ENCODE measurements at regions not wholly inside any gene's neighbourhood (a gene's known extent, or its start where the extent isn't known, plus 50 kb on each side); places are given as distances from the start of the nearest gene placed in this dataset.

- no peaks in the 10 kb centered on the region for H3F3A ChIP-seq (ENCODE audit: low read depth)
- no peaks in the 10 kb centered on the region for H3K9me3 ChIP-seq (ENCODE audit: insufficient read depth, low read depth, low read length)
- no peaks in the 10 kb centered on the region for H3K36me3 ChIP-seq (ENCODE audit: insufficient read depth, low read length)
- H3K4me3 ChIP-seq (ENCODE audit: low read length, poor library complexity, severe bottlenecking) = no peak overlapping the region
- no peaks in the 10 kb centered on the region for H3K4me1 ChIP-seq (ENCODE audit: insufficient read depth, low read length, poor library complexity, severe bottlenecking)
- no peaks in the 10 kb centered on the region for H3K9me2 ChIP-seq (replicated peaks; ENCODE audit: low read depth, low read length)
- H3K79me2 ChIP-seq (ENCODE audit: insufficient read depth, low read length) = no peaks in the 10 kb centered on the region
- no peak for TF ChIP-seq CTCF (conservative IDR thresholded peaks at IDR 0.05; ENCODE audit: low read length)
- TF ChIP-seq EZH2phosphoT487 (IDR thresholded peaks at IDR 0.05; ENCODE audit: borderline replicate concordance) = no peak
- no peaks in the 10 kb centered on the region for H4K20me1 ChIP-seq (ENCODE audit: insufficient read depth, low read length, poor library complexity, severe bottlenecking)
- no peak overlapping the region for H3K4me2 ChIP-seq (ENCODE audit: low read depth, low read length, poor library complexity, severe bottlenecking)
- H3K9ac ChIP-seq (ENCODE audit: low read depth, low read length, poor library complexity, severe bottlenecking) = no peak overlapping the region
- H3K27me3 ChIP-seq (ENCODE audit: insufficient read depth, low read length, poor library complexity, severe bottlenecking) = no peaks in the 10 kb centered on the region
- H2AFZ ChIP-seq (ENCODE audit: low read length) = no peak overlapping the region
Measured at GRCh38 chr18:42339372-42339771, 384.3 kb downstream of the PIK3C3 start.

GRCh38 chr18:42340423-42341009 is 385.5 kb downstream of the PIK3C3 start:
- Histone ChIP-seq H3K4me1 (ENCODE audit: insufficient read depth, low read length, poor library complexity, severe bottlenecking) (no peaks in the 10 kb centered on the region), H3K79me2 (ENCODE audit: insufficient read depth, low read length) (no peaks in the 10 kb centered on the region), H3K4me2 (ENCODE audit: low read depth, low read length, poor library complexity, severe bottlenecking) (no peak overlapping the region), H3K9ac (ENCODE audit: low read depth, low read length, poor library complexity, severe bottlenecking) (no peak overlapping the region), H3K4me3 (ENCODE audit: low read length, poor library complexity, severe bottlenecking) (no peak overlapping the region), H3K27me3 (ENCODE audit: insufficient read depth, low read length, poor library complexity, severe bottlenecking) (no peaks in the 10 kb centered on the region), H4K20me1 (ENCODE audit: insufficient read depth, low read length, poor library complexity, severe bottlenecking) (no peaks in the 10 kb centered on the region), H3K36me3 (ENCODE audit: insufficient read depth, low read length) (no peaks in the 10 kb centered on the region), H3F3A (ENCODE audit: low read depth) (no peaks in the 10 kb centered on the region), H3K9me3 (ENCODE audit: insufficient read depth, low read depth, low read length) (no peaks in the 10 kb centered on the region), H3K9me2 (replicated peaks; ENCODE audit: low read depth, low read length) (no peaks in the 10 kb centered on the region), H2AFZ (ENCODE audit: low read length) (no peak overlapping the region)
- TF ChIP-seq CTCF (conservative IDR thresholded peaks at IDR 0.05; ENCODE audit: low read length) = no peak
- TF ChIP-seq EZH2phosphoT487 (IDR thresholded peaks at IDR 0.05; ENCODE audit: borderline replicate concordance) = no peak

- H3K9me3 ChIP-seq (ENCODE audit: insufficient read depth, low read depth, low read length) = no peaks in the 10 kb centered on the region
Measured at GRCh38 chr18:42341423-42341822, 386.4 kb downstream of the PIK3C3 start.

More at GRCh38 chr18:42341423-42341822, 386.4 kb downstream of the PIK3C3 start:
- H2AFZ ChIP-seq (ENCODE audit: low read length) = no peak overlapping the region
- no peaks in the 10 kb centered on the region for H4K20me1 ChIP-seq (ENCODE audit: insufficient read depth, low read length, poor library complexity, severe bottlenecking)
- H3F3A ChIP-seq (ENCODE audit: low read depth) = no peaks in the 10 kb centered on the region
- no peaks in the 10 kb centered on the region for H3K36me3 ChIP-seq (ENCODE audit: insufficient read depth, low read length)
- H3K9me2 ChIP-seq (replicated peaks; ENCODE audit: low read depth, low read length) = no peaks in the 10 kb centered on the region
- no peak overlapping the region for H3K4me3 ChIP-seq (ENCODE audit: low read length, poor library complexity, severe bottlenecking)
- no peak for TF ChIP-seq EZH2phosphoT487 (IDR thresholded peaks at IDR 0.05; ENCODE audit: borderline replicate concordance)
- TF ChIP-seq CTCF (conservative IDR thresholded peaks at IDR 0.05; ENCODE audit: low read length) = no peak
- H3K4me2 ChIP-seq (ENCODE audit: low read depth, low read length, poor library complexity, severe bottlenecking) = no peak overlapping the region
- no peaks in the 10 kb centered on the region for H3K4me1 ChIP-seq (ENCODE audit: insufficient read depth, low read length, poor library complexity, severe bottlenecking)
- H3K9ac ChIP-seq (ENCODE audit: low read depth, low read length, poor library complexity, severe bottlenecking) = no peak overlapping the region
- H3K27me3 ChIP-seq (ENCODE audit: insufficient read depth, low read length, poor library complexity, severe bottlenecking) = no peaks in the 10 kb centered on the region
- H3K79me2 ChIP-seq (ENCODE audit: insufficient read depth, low read length) = no peaks in the 10 kb centered on the region
